Subcutaneous abdominal adipose tissue (tissue), 5 donors: ENCODE measurements at regions not wholly inside any gene's neighbourhood (a gene's known extent, or its start where the extent isn't known, plus 50 kb on each side); places are given as distances from the start of the nearest gene placed in this dataset.
"Not testable (repeated sequence)": the region's sequence is repeated elsewhere in the genome, so short reads cannot be mapped to it uniquely, and the experiment has no call there.

Experiments
- H3K27ac ChIP-seq: one replicate; pipeline ENCODE4 v1.7.0; 2013; ENCODE audit warnings: low read depth, mild to moderate bottlenecking, inconsistent platforms, low read length, moderate library complexity
- H3K27me3 ChIP-seq, 5 donors: one replicate each; pipeline ENCODE4 v1.7.0; 2013; ENCODE audit warnings: low read length in 5 of 5, inconsistent platforms in 1 of 5; ENCODE audit not compliant: control insufficient read depth in 5 of 5, insufficient read depth in 4 of 5
- H3K36me3 ChIP-seq, 5 donors: one replicate each; pipeline ENCODE4 v1.7.0; 2013; ENCODE audit warnings: low read length in 5 of 5; ENCODE audit not compliant: control insufficient read depth in 5 of 5, insufficient read depth in 5 of 5
- H3K4me1 ChIP-seq, 5 donors: one replicate each; pipeline ENCODE4 v1.7.0; 2013; ENCODE audit warnings: low read length in 5 of 5, mild to moderate bottlenecking in 3 of 5, moderate library complexity in 1 of 5; ENCODE audit not compliant: control insufficient read depth in 5 of 5, insufficient read depth in 5 of 5
- H3K4me3 ChIP-seq, 5 donors: one replicate each; pipeline ENCODE4 v1.7.0; 2013; ENCODE audit warnings: low read length in 5 of 5, low read depth in 1 of 5
- H3K9ac ChIP-seq, 5 donors: one replicate each; pipeline ENCODE4 v1.7.0; 2013; ENCODE audit warnings: low read length in 5 of 5, mild to moderate bottlenecking in 4 of 5, moderate library complexity in 3 of 5
- H3K9me3 ChIP-seq, 5 donors: one replicate each; pipeline ENCODE4 v1.7.0; 2013; ENCODE audit warnings: low read length in 5 of 5; ENCODE audit not compliant: control insufficient read depth in 5 of 5
- donor health status: healthy.
- donor health status: healthy.
- donor health status: healthy.
- donor health status: healthy.
- donor health status: healthy.

DNA sequence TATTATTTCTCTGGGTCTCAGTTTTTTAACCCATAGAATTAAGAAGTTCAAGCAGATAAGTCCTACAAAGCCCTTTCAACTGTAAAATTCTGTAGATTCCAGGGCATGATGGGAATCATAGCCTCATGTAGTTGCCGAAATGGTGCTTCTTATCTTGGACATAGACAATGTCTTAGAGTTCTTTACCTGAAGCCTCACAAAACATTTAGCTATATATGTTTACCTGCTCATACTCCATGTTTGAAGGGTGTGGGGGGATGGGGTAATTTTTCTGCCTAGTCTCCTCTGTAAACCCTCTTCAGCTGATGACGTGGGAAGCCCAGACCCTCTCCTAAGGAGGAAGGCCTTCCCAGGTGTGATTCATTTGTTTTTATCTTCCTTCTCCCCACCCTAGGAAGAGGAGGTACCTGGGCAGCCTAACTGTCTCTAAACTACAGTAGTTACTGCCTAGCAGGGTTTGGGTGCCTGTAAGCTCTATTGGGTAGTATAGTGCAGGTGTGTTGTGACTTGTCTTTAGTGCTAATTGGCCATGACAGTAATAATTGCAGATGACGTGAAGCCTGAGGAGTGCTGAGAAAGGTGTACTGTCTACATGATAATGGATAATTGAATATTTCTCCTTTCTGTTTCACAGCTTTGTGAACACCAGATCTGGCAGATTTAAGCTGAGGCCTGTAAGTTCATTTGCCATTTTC lies 230.8 kb downstream of the TFAP2B start:
- H3K27ac ChIP-seq = no peak overlapping the region
- H3K9ac ChIP-seq = no peak overlapping the region
- H3K4me3 ChIP-seq = no peak overlapping the region
- H3K36me3 ChIP-seq = no peaks in the 10 kb centered on the region
- H3K27me3 ChIP-seq = no peaks in the 10 kb centered on the region
- H3K4me1 ChIP-seq = no peaks in the 10 kb centered on the region
- peaks cover 0 to 8% (median 0%) of the 10 kb centered on the region in 5 donors for H3K9me3 ChIP-seq

- H3K27ac ChIP-seq = no peak overlapping the region
- H3K4me3 ChIP-seq = no peak overlapping the region
- H3K36me3 ChIP-seq = no peaks in the 10 kb centered on the region
- H3K9ac ChIP-seq = no peak overlapping the region
- no peaks in the 10 kb centered on the region for H3K27me3 ChIP-seq
- peaks cover 0 to 8% (median 0%) of the 10 kb centered on the region in 5 donors for H3K9me3 ChIP-seq
- no peaks in the 10 kb centered on the region for H3K4me1 ChIP-seq
Measured at GRCh38 chr6:51049983-51050877, 231.6 kb downstream of the TFAP2B start.

- H3K27me3 ChIP-seq, H3K9ac ChIP-seq, H3K4me3 ChIP-seq, H3K4me1 ChIP-seq, H3K9me3 ChIP-seq, H3K36me3 ChIP-seq, H3K27ac ChIP-seq: not testable (repeated sequence)
Measured at GRCh38 chr6:51052716-51053115, 234.0 kb downstream of the TFAP2B start.

DNA sequence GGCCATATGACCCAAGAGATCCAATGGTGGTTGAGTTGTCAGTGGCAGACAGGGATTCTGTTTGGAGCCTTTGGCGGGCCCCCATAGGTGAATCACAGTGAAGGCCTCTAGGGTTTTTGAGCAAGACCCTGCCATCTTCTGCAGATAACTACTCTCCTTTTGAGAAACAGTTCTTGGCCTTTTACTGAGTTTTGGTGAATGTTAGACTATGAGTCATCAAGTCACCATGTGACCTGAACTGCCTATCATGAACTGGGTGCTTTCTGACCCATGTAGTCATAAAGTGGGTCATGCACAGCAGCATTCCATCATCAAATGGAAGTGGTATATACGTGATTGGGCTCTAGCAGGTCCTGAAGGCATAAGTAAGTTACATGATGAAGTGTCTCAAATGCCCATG lies 236.6 kb downstream of the TFAP2B start:
- not testable (repeated sequence) for H3K4me1 ChIP-seq, H3K36me3 ChIP-seq, H3K4me3 ChIP-seq, H3K27ac ChIP-seq, H3K9me3 ChIP-seq, H3K9ac ChIP-seq, H3K27me3 ChIP-seq

GRCh38 chr6:51057296-51057695 lies 238.6 kb downstream of the TFAP2B start:
- no peak overlapping the region for H3K4me3 ChIP-seq
- no peak overlapping the region for H3K9ac ChIP-seq
- no peaks in the 10 kb centered on the region for H3K27me3 ChIP-seq
- H3K27ac ChIP-seq = no peak overlapping the region
- H3K36me3 ChIP-seq = no peaks in the 10 kb centered on the region
- H3K4me1 ChIP-seq = no peaks in the 10 kb centered on the region
- peaks cover 0 to 8% (median 0%) of the 10 kb centered on the region in 5 donors for H3K9me3 ChIP-seq

DNA sequence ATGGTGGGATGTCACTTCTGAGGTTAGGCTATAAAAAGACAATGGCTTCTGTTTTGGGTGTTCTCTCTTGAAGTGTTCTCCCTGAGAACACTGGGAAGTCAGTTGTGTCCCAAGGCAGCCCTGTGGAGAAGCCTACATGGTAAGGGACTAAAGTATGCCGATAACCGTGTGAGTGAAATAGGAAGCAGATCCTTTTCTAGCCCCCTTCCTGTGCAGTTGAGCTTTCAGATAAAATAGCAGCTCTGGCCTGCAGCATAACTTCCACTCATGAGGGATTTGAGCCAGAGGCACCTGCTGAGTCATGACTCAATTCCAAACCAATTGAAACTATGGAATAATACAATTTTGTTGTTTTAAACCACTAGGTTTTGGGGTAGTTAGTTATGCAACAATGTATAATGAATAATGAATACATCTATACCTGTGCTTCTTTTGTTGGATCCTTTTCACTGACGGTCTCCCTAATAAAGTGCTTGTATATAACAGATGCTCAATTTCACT lies 241.6 kb downstream of the TFAP2B start:
- H3K4me3 ChIP-seq = no peak overlapping the region
- H3K27ac ChIP-seq = no peak overlapping the region
- H3K27me3 ChIP-seq = no peaks in the 10 kb centered on the region
- H3K9ac ChIP-seq = no peak overlapping the region
- no peaks in the 10 kb centered on the region for H3K4me1 ChIP-seq
- H3K36me3 ChIP-seq = no peaks in the 10 kb centered on the region
- H3K9me3 ChIP-seq = no peaks in the 10 kb centered on the region

GRCh38 chr6:51062166-51062722 lies 243.6 kb downstream of the TFAP2B start:
- Histone ChIP-seq H3K9me3 (no peaks in the 10 kb centered on the region), H3K4me3 (no peak overlapping the region), H3K9ac (no peak overlapping the region), H3K27me3 (no peaks in the 10 kb centered on the region), H3K4me1 (no peaks in the 10 kb centered on the region), H3K36me3 (no peaks in the 10 kb centered on the region), H3K27ac (no peak overlapping the region)

DNA sequence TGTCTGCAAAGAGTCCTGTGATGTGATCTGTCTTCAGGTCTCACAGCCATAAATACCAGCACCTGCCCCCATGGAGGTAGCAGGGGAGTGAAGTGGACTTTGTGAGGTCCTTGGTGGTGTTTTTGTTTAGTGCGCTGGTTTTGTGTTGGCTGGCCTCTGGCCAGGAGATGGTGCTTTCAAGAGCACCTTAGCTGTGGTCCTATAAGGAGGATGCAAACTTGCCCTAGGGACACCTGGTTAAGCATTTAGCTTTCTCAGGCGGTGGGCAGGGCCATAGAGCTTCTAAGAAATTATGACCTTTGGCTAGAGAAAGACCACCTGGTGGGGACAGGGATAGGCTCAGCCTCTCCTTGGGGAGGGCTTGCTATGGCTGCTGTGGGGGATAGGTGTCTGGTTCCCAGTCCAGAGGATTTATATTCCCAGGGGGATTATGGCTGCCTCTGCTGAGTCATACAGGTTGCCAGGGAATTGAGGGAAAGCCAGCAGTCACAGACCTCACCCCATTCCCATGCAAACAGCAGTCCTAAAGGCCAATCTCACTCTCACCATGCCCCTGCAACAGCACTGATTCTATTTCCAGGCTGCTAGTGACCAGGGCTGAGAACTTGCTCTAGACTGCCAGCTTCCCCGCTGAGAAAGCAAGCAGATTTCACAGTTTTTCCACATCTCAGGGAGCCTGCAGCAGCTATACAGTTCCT lies 259.3 kb downstream of the TFAP2B start:
- Histone ChIP-seq H3K27me3 (no peaks in the 10 kb centered on the region), H3K4me1 (no peaks in the 10 kb centered on the region), H3K4me3 (no peak overlapping the region), H3K9ac (no peak overlapping the region), H3K9me3 (peaks cover 0 to 2% (median 0%) of the 10 kb centered on the region in 5 donors), H3K36me3 (no peaks in the 10 kb centered on the region), H3K27ac (no peak overlapping the region)

GRCh38 chr6:51090343-51090742 lies 271.7 kb downstream of the TFAP2B start:
- Histone ChIP-seq H3K27me3 (no peaks in the 10 kb centered on the region), H3K4me3 (no peak overlapping the region), H3K36me3 (no peaks in the 10 kb centered on the region), H3K9me3 (peaks cover 0 to 17% (median 13%) of the 10 kb centered on the region in 5 donors), H3K9ac (no peak overlapping the region), H3K27ac (no peak overlapping the region), H3K4me1 (no peaks in the 10 kb centered on the region)
